Progenitor cell of endocrine pancreas (in vitro differentiated cells): ENCODE measurements at regions not wholly inside any gene's neighbourhood (a gene's known extent, or its start where the extent isn't known, plus 50 kb on each side); places are given as distances from the start of the nearest gene placed in this dataset.
"Not testable (repeated sequence)": the region's sequence is repeated elsewhere in the genome, so short reads cannot be mapped to it uniquely, and the experiment has no call there.

Experiments
- DNase-seq: peaks from one replicate; pipeline ENCODE4 v3.0.0; 2021; ENCODE audit warnings: low spot score; ENCODE audit not compliant: unreplicated experiment
- H3K27ac Mint-ChIP-seq: 2 replicates; pipeline ENCODE4 v1.8.0; 2021; ENCODE audit warnings: mild to moderate bottlenecking, moderate library complexity, mixed read lengths
- H3K27me3 Mint-ChIP-seq: 2 replicates; pipeline ENCODE4 v1.8.0; 2021; ENCODE audit warnings: mixed read lengths
- H3K36me3 Mint-ChIP-seq: 2 replicates; pipeline ENCODE4 v1.8.0; 2022; ENCODE audit warnings: mixed read lengths; ENCODE audit not compliant: insufficient read depth
- H3K4me1 Mint-ChIP-seq: 2 replicates; pipeline ENCODE4 v1.8.0; 2021; ENCODE audit warnings: low read depth, mixed read lengths
- H3K4me3 Mint-ChIP-seq: 2 replicates; pipeline ENCODE4 v1.8.0; 2021; ENCODE audit warnings: low read depth, mild to moderate bottlenecking, moderate library complexity, mixed read lengths
- H3K9me3 Mint-ChIP-seq: 2 replicates; pipeline ENCODE4 v1.8.0; 2021; ENCODE audit warnings: low read depth, mixed read lengths
- CTCF ChIP-seq: fragments of 200-600 bp; sonication (generic); IDR thresholded peaks from one replicate; pipeline ENCODE4 v1.5.0; 2021; ENCODE audit warnings: antibody characterized with exemption, mild to moderate bottlenecking; ENCODE audit not compliant: unreplicated experiment

DNA sequence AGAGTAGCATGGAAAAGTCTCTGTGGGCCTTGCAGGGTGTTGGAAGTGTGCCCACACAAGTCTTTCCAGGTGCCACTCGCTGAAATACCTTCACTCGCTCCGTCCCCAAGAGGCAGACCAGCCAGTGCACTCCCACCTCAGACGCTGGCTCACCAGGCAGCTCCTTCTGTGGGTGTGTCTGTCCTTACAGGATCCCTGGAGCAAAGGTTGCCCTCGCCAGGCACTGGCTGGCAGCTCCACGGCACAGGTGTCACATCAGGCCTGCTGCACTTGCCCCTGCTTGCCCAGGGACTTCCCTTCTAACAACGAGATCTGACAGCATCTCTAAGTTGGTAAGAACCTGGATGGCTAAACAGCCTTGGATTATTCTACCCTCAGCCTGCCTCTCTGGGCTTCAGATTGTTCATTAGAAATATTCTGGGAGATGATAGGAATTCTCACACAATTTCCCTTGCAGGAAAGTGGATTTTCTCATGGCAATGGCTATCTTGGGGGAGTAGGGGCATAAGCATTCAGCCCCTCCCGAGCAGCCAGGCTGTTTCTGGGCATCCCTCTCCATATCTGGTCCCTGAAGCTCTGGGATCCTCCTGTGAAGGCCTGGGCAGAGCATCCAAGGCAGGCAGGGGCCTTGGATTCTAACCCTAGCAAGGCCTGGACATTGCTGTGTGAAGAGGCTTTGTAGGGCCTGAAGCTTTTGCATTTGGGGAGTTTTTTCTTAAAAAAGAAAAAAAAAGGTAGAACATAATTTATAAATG, 262.1 kb downstream of the MYCN start:
- no peaks in the 10 kb centered on the region for H3K4me1 Mint-ChIP-seq

DNA sequence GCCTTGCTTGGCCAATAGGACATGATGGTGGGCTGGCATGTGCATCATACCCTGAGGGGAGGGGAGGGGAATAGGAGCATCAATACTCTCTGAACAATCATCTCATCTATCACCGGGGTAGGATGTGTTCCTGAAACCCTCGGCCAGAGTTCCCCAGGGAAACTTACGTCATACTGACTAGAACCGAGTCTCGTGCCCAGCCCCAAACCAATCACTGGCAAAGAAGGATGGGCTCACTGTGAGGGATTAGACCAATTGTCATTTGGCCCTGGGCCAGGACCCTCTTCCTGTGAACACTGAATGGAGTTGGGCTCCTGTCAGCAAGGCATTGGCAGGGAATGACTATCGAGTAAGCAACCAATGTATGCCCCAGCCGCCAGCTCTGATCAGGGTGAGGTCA, 261.5 kb downstream of the MYCN start:
- no peak overlapping the region for H3K4me3 Mint-ChIP-seq

More for the DNA sequence above, 262.1 kb downstream of the MYCN start:
- H3K4me3 Mint-ChIP-seq = no peak overlapping the region
- H3K36me3 Mint-ChIP-seq = no peaks in the 10 kb centered on the region
- no peak for DNase-seq
- H3K27me3 Mint-ChIP-seq = peaks cover 16% of the 10 kb centered on the region
- no peaks in the 10 kb centered on the region for H3K9me3 Mint-ChIP-seq
- H3K27ac Mint-ChIP-seq = no peak overlapping the region
- no peak for TF ChIP-seq CTCF

GRCh38 chr2:16200554-16201193, 260.3 kb downstream of the MYCN start:
- Mint-ChIP-seq H3K36me3 (no peaks in the 10 kb centered on the region), H3K4me3 (no peak overlapping the region), H3K9me3 (no peaks in the 10 kb centered on the region), H3K4me1 (no peaks in the 10 kb centered on the region), H3K27me3 (peaks cover 8% of the 10 kb centered on the region), H3K27ac (no peak overlapping the region)
- DNase-seq = no peak
- no peak for TF ChIP-seq CTCF

More for the DNA sequence above, 261.5 kb downstream of the MYCN start:
- peaks cover 11% of the 10 kb centered on the region for H3K27me3 Mint-ChIP-seq
- no peak for TF ChIP-seq CTCF
- H3K27ac Mint-ChIP-seq = no peak overlapping the region
- no peaks in the 10 kb centered on the region for H3K4me1 Mint-ChIP-seq
- no peak for DNase-seq
- H3K9me3 Mint-ChIP-seq = no peaks in the 10 kb centered on the region
- no peaks in the 10 kb centered on the region for H3K36me3 Mint-ChIP-seq

DNA sequence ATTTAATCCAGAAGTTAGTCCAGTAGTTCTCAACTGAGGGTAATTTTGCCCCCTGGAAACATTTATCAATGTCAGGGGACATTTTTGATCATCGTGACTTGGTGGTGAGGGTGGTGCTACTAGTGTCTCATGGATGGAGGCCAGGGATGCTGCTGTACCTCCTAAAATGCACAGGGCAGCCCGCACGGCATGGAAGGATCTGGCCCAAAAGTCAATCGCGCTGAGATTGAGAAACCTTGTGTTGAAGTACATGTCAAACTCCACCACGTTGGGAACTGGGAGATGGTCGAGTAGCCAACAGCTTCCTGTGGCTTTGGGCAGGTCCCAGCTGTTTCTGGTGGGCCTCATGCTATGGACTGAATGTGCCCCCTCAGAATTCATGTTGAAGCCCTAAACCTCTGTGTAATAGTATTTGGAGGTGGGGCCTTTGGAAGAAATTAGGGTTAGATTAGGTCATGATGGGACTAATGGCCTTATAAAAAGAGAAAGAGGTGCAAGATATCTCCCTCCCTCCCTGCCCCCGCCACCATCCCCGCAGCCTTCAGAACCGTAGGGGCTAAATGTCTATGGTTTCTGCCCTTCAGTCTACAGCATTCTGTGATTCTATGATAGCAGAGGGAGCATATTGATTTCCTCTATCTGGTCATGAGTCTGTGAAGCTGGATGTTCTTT, 259.7 kb downstream of the MYCN start:
- no peak for DNase-seq
- TF ChIP-seq CTCF = no peak
- no peak overlapping the region for H3K4me3 Mint-ChIP-seq
- no peaks in the 10 kb centered on the region for H3K4me1 Mint-ChIP-seq
- H3K27me3 Mint-ChIP-seq = peaks cover 8% of the 10 kb centered on the region
- H3K27ac Mint-ChIP-seq = no peak overlapping the region
- H3K9me3 Mint-ChIP-seq = no peaks in the 10 kb centered on the region
- H3K36me3 Mint-ChIP-seq = no peaks in the 10 kb centered on the region

DNA sequence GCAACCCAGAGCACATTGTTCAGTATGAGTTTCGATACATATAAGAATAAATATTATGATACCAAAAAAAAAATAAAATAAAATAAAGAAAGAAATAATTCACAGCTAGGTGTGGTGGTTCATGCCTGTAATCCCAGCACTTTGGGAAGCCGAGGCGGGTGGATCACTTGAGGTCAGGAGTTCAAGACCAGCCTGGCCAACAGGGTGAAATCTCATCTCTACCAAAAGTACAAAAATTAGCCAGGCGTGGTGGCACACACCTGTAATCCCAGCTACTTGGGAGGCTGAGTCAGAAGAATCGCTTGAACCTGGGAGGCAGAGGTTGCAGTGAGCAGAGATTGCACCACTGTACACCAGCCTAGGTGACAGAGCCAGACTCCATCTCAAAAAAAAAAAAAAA, 258.9 kb downstream of the MYCN start:
- H3K27me3 Mint-ChIP-seq, H3K4me1 Mint-ChIP-seq: not testable (repeated sequence)

More for the DNA sequence above, 258.9 kb downstream of the MYCN start:
- not testable (repeated sequence) for H3K36me3 Mint-ChIP-seq, H3K9me3 Mint-ChIP-seq, H3K4me3 Mint-ChIP-seq, H3K27ac Mint-ChIP-seq, DNase-seq
